ENCODE measurements at regions not wholly inside any gene's neighbourhood (a gene's known extent, or its start where the extent isn't known, plus 50 kb on each side); places are given as distances from the start of the nearest gene placed in this dataset.

DNA sequence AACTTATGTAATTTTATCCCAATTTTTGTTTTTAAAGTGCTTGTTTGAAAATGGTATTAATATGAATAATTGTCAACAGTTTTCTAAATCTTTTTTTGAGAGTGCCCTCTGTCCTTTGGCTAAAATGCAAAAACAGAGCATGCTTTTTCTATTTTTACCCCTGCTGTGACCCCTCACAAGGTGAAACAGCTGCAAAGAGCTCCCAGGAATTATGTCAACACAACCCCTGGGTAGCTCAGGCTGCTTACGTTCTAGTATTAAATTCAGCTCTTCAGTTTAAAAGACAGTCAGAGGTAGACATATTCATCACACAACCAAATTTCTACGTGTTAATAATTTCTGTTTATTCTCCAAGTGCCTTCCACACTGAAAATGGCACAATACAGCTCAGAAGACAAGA lies 367.5 kb downstream of the PRDM5 start:
- H4K20me1 ChIP-seq (ENCODE audit: control insufficient read depth, insufficient read depth, insufficient read length) = no peaks in the 10 kb centered on the region
- H3K4me1 ChIP-seq (ENCODE audit: insufficient read depth, low read length) = no peaks in the 10 kb centered on the region
- no peak overlapping the region for H2AFZ ChIP-seq (ENCODE audit: low read length)
- H4K91ac ChIP-seq (ENCODE audit: insufficient read length, low read depth, low read length) = no peak overlapping the region
- no peak for DNase-seq
- H2BK12ac ChIP-seq (ENCODE audit: insufficient read length, low read depth, low read length) = no peak overlapping the region
- Mint-ChIP-seq H3K27ac (no peak overlapping the region; a peak in 1 of 7 replicates), H3K36me3 (ENCODE audit: insufficient read depth in 1 of 3, low read depth in 3 of 3) (peaks cover 0 to 2% (median 0%) of the 10 kb centered on the region in 3 experiments; a peak in 1 of 7 replicates), H3K9me3 (no peaks in the 10 kb centered on the region; a peak in 1 of 5 replicates), H3K4me1 (peaks cover 4 to 14% of the 10 kb centered on the region in 2 experiments), H3K4me3 (no peak overlapping the region), H3K27me3 (ENCODE audit: low read depth) (no peaks in the 10 kb centered on the region)
- H3K18ac ChIP-seq (ENCODE audit: insufficient read length, low read depth, low read length) = no peak overlapping the region
- no CpG with 5 or more reads among the region's 2 CpGs for whole genome bisulfite sequencing (ENCODE audit: extremely low coverage, insufficient read length, low lambda C conversion rate)
- no peak overlapping the region for H4K8ac ChIP-seq (replicated peaks; ENCODE audit: insufficient read length, low read depth, low read length)
- no peak overlapping the region for H3K4ac ChIP-seq (ENCODE audit: low read depth, low read length)
- no peak overlapping the region for H3K9ac ChIP-seq (ENCODE audit: extremely low read depth, insufficient read length, low read length)
- H3K79me1 ChIP-seq (ENCODE audit: insufficient read depth, low read depth, low read length, poor library complexity, severe bottlenecking) = no peaks in the 10 kb centered on the region
- H3K79me2 ChIP-seq (ENCODE audit: insufficient read depth, low read length) = no peaks in the 10 kb centered on the region
- no peak overlapping the region for H4K5ac ChIP-seq (ENCODE audit: insufficient read length, low read depth, low read length)
- no peak overlapping the region for H3T11ph ChIP-seq (ENCODE audit: low read length)
- no peak overlapping the region for H2BK20ac ChIP-seq (ENCODE audit: low read depth, low read length, poor library complexity, severe bottlenecking)
- H3K23me2 ChIP-seq (ENCODE audit: insufficient read length, low read depth, low read length, poor library complexity, severe bottlenecking) = no peaks in the 10 kb centered on the region
- no peak overlapping the region for H3K56ac ChIP-seq (ENCODE audit: insufficient read length, low read depth, low read length)
- no peak overlapping the region for H2BK15ac ChIP-seq (ENCODE audit: low read depth, low read length)
- H3K27ac ChIP-seq (ENCODE audit: insufficient read length, low read depth, low read length) = no peak overlapping the region
- H3K27me3 ChIP-seq (ENCODE audit: insufficient read depth, low read length) = no peaks in the 10 kb centered on the region
- no peak overlapping the region for H2BK5ac ChIP-seq (ENCODE audit: insufficient read length, low read length)
- H3K4me2 ChIP-seq (ENCODE audit: insufficient read depth, insufficient read length, low read length) = no peak overlapping the region
- TF ChIP-seq, protein P1, sequence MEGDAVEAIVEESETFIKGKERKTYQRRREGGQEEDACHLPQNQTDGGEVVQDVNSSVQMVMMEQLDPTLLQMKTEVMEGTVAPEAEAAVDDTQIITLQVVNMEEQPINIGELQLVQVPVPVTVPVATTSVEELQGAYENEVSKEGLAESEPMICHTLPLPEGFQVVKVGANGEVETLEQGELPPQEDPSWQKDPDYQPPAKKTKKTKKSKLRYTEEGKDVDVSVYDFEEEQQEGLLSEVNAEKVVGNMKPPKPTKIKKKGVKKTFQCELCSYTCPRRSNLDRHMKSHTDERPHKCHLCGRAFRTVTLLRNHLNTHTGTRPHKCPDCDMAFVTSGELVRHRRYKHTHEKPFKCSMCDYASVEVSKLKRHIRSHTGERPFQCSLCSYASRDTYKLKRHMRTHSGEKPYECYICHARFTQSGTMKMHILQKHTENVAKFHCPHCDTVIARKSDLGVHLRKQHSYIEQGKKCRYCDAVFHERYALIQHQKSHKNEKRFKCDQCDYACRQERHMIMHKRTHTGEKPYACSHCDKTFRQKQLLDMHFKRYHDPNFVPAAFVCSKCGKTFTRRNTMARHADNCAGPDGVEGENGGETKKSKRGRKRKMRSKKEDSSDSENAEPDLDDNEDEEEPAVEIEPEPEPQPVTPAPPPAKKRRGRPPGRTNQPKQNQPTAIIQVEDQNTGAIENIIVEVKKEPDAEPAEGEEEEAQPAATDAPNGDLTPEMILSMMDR (conservative IDR thresholded peaks at IDR 0.05) = no peak
- H3K9me3 ChIP-seq (ENCODE audit: control insufficient read depth, low read depth, low read length) = no peaks in the 10 kb centered on the region
- H2BK120ac ChIP-seq (ENCODE audit: low read depth, low read length, poor library complexity, severe bottlenecking) = no peak overlapping the region
- H3K23ac ChIP-seq (ENCODE audit: insufficient read length, low read depth, low read length) = no peak overlapping the region
- no peak overlapping the region for H3K14ac ChIP-seq (ENCODE audit: insufficient read depth, low read length)
- H2AK5ac ChIP-seq (ENCODE audit: insufficient read length, low read length) = no peak overlapping the region

Data from H9 (cell line).